ENCODE measurements at regions not wholly inside any gene's neighbourhood (a gene's known extent, or its start where the extent isn't known, plus 50 kb on each side); places are given as distances from the start of the nearest gene placed in this dataset.
A peak's percentile ranks its signal among the peaks of the same experiment; 100 is the strongest.

DNA sequence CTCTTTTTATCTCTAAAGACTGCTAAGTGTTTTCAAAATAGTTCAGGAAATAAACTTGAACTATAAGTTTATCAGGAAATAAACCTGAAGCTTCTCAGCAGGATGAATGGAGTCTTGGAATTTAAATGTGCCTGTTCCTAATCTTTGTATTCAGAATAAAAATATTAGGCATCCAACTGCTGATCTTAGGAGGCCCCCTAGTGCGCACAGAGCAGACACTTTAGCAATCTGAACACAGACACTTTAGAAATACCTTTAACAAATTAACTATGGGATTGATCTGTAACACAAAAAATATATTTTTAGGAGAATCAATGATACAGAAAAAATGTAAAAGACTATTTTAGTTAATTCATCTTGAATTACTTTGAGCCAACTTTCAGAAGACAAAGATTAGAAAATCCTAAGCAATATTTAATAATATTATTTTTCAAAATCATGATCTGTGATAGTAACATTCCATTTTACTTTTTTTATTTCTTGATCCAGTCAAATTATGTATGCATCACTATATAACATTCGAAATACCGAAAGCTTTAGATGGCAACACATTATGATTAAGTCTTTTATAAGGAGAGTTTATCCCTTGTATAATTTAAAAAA, 80.9 kb downstream of the SLC41A2 start:
- TF ChIP-seq, protein P1, sequence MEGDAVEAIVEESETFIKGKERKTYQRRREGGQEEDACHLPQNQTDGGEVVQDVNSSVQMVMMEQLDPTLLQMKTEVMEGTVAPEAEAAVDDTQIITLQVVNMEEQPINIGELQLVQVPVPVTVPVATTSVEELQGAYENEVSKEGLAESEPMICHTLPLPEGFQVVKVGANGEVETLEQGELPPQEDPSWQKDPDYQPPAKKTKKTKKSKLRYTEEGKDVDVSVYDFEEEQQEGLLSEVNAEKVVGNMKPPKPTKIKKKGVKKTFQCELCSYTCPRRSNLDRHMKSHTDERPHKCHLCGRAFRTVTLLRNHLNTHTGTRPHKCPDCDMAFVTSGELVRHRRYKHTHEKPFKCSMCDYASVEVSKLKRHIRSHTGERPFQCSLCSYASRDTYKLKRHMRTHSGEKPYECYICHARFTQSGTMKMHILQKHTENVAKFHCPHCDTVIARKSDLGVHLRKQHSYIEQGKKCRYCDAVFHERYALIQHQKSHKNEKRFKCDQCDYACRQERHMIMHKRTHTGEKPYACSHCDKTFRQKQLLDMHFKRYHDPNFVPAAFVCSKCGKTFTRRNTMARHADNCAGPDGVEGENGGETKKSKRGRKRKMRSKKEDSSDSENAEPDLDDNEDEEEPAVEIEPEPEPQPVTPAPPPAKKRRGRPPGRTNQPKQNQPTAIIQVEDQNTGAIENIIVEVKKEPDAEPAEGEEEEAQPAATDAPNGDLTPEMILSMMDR (IDR thresholded peaks at IDR 0.05; ENCODE audit: low read depth, low read length): peak; percentile 60
- no peak overlapping the region for H3K4me3 ChIP-seq (replicated peaks in 1 of 2; ENCODE audit: low read depth in 2 of 2, low read length in 2 of 2)
- peak; percentile 67 to 76 for DNase-seq (ENCODE audit: low read depth in 2 of 2)

GRCh38 chr12:104873374-104873773, 84.7 kb downstream of the SLC41A2 start:
- peak; percentile 48 to 53 for DNase-seq (ENCODE audit: low read depth in 2 of 2)
- TF ChIP-seq, protein P1 (IDR thresholded peaks at IDR 0.05; ENCODE audit: low read depth, low read length): no peak
- no peak overlapping the region for H3K4me3 ChIP-seq (replicated peaks in 1 of 2; ENCODE audit: low read depth in 2 of 2, low read length in 2 of 2)

DNA sequence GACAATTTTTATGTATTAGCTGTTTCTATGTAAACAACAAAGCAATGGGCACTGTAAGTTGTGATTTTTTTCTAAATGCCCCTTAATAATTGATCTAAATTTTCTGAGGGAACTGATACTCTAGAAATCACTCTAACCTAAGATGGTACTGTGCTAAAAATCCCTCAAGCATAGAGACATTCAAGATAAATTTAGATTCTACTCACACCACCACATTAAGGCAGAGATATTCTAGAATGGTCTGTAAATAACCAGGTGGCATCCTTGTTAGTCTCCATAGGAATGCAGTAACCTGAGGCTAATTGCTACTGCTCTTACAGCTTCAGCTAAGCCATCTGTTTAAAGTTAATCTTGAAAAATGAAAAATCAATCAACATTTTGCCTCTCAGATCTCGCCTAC, 87.3 kb downstream of the SLC41A2 start:
- H3K4me3 ChIP-seq (replicated peaks in 1 of 2; ENCODE audit: low read depth in 2 of 2, low read length in 2 of 2): no peak overlapping the region
- DNase-seq (ENCODE audit: low read depth in 2 of 2): no peak
- TF ChIP-seq, protein P1 (IDR thresholded peaks at IDR 0.05; ENCODE audit: low read depth, low read length): no peak

DNA sequence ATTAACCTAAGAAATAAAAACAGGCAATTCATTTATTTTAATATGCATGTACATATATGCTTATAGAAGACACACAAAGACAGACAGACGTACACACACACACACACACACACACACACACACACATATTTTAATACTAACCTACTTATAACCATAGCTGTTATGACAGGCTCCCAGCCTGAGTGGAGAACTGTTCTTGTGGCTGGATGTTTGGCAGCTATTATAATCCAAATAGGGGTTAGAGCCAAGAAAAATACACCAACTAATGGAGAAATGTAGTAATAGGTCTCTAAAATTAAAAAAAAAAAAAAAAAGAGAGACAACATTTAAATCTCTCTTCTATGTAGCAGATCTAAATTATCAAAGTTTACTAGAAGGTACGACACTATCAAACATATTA, 91.8 kb downstream of the SLC41A2 start:
- TF ChIP-seq, protein P1 (IDR thresholded peaks at IDR 0.05; ENCODE audit: low read depth, low read length): no peak
- DNase-seq (ENCODE audit: low read depth in 2 of 2): peak; percentile 90 to 91
- H3K4me3 ChIP-seq (replicated peaks in 1 of 2; ENCODE audit: low read depth in 2 of 2, low read length in 2 of 2): no peak overlapping the region

DNA sequence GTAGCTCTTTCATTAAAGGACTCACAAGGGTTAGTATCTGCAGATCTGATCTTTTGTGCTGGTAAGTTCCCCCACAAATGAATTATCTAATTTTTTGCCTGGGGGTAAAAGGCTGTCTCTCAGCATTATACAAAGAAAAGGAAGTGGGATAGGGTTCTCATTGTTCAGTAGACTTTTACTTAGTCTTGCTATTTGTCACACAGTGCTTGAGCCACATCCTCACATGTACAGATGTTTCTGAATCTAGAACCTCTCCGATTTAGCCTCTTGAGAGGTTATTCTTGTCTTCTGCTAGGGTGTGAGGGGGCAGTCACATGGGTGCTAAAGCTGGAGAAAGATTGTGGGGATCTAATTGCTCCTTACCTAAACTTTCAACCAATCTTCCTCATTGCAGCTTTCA, 93.0 kb downstream of the SLC41A2 start:
- no peak overlapping the region for H3K4me3 ChIP-seq (replicated peaks in 1 of 2; ENCODE audit: low read depth in 2 of 2, low read length in 2 of 2)
- TF ChIP-seq, protein P1 (IDR thresholded peaks at IDR 0.05; ENCODE audit: low read depth, low read length): no peak
- DNase-seq (ENCODE audit: low read depth in 2 of 2): no peak

DNA sequence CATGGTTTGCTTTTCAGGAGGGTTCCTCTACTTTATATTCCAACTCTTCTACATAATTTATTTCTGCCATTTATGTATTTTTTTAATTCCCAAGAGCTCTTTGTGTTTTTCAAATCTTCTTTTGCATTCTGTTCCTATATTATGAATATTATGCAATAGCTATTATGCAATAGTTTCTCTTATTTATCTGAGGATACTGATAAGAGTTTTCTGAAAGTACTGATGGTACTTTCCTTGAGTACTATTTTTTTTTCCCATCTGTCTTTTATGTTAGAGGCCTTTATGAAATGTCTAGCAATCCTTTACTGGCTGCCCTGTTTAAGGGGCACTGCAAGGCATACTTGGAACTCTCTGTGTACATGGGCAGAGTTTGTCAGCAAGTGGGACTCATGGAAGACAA, 93.4 kb downstream of the SLC41A2 start:
- TF ChIP-seq, protein P1 (IDR thresholded peaks at IDR 0.05; ENCODE audit: low read depth, low read length): no peak
- no peak overlapping the region for H3K4me3 ChIP-seq (replicated peaks in 1 of 2; ENCODE audit: low read depth in 2 of 2, low read length in 2 of 2)
- DNase-seq (ENCODE audit: low read depth in 2 of 2): peak in 1 of 2 donors; percentile 37

Measured in cardiac fibroblast (primary cell).